Islet precursor cell (in vitro differentiated cells): ENCODE measurements at regions not wholly inside any gene's neighbourhood (a gene's known extent, or its start where the extent isn't known, plus 50 kb on each side); places are given as distances from the start of the nearest gene placed in this dataset.
"Not testable (repeated sequence)": the region's sequence is repeated elsewhere in the genome, so short reads cannot be mapped to it uniquely, and the experiment has no call there.

Experiments used
- DNase-seq: peaks from one replicate; pipeline ENCODE4 v3.0.0-alpha.2; 2018

DNA sequence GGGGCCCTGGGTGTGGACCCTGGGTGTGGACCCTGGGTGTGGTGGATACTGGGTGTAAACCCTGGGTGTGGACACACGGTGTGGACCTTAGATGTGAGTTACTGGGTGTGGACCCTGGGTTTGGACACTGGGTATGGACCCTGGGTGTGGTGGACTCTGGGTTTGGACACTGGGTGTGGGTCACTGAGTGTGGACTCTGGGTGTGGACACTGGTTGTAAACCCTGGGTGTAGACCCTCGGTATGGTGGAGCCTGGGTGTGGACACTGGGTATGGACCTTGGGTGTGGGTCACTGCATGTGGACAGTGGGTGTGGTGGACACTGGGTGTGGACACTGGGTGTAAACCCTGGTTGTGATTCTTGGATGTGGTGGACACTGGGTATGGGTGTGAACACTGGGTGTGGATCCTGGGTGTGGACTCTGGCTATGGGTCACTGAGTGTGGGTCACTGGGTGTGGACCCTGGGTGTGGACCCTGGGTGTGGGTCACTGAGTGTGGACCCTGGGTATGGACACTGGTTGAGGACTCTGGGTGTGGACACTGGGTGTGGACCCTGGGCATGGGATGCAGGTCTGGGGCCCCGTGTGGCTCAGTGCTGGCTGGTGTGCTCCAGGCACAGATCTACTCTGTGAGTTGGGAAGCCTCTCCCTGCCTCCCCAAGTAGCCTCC, 356.2 kb downstream of the GLRX3 start:
- peak; percentile 48 for DNase-seq

DNA sequence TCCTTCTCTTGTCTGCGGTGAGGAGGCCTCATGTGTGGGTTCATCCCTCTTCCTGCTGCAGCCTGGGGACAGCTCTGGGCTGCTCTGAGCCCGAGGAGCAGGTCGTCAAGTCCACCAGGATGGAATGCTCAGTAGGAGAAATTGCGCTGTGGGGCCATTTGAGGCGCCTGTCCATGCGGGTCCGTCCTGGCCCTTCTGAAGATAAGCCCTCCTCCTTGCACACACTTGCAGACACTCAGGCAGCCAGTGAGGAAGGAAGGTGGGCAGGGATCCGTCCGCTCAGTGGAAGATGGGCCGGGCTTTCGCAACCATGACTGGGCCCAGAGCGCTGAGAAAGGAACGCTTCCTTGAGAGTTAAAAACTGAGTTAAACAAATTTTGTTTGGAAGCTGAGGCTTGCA, 356.8 kb downstream of the GLRX3 start:
- no peak for DNase-seq

DNA sequence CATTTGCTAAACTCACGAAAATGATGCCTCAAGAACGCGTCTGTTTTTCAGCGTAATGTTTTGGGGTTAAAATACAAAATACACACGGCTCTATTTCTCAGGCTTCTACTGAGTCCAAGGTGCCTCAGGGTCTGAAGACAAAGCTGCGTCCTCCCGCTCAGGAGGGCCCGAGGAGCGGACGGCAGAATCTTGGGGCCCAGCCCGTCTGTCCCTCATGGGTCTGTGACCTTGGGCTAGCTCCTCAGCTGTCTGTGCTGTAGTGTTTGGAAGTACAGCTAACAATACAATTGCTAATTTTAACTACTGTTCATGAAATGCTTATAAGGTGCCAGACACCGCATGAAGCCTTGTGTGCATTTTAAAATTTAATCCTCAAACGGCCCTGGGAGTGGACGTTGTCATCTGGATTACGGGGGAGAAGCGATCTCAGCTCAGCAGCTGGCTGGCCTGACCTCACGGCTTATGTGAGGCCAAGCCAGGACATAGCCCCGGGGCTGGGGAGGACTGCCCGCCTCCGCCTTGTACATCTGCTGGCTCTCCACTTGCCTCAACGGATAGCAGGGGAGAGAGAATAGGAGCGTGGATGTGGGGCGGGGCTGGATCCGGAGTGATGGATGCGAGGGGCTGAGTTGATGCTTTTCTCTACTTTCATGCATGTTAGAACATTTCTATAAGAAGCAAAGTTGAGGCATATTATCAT, 357.4 kb downstream of the GLRX3 start:
- peak; percentile 64 for DNase-seq

DNA sequence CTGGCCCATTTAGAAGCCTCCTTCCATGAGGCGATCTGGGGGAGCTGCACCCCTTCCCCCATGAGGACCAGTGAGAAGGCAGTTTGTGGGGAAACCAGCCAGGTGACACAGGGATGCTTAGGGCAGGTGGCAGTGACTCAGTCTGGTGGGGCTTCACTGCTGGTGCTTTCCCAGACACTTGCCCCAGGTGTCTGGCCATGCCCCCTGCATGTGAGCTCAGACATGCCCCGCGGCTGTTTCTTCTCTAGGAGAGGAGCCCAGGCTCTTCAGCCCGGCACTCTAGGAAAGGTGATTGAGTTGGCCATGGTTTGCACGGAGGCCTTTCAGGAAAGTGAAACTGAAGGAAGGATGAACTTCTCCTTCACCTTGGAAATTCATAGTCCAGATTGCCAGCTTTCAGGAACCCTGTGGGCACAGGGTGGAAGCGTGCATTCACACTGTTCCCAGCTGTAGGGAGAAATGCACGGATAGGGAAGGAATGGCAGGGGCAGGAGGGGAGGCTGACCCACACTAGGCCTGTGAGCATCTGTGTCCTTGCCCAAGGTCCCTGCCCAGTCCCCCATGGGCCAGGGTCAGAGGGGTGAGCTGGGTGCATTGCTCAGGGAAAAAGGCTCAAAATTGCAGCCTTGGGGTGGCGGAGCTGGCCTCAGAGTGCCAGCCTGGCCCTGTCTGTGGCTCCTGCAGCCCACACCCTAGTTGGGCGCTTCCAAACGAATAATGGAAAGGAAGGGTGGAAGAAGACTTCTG, 359.1 kb downstream of the GLRX3 start:
- DNase-seq: no peak

DNA sequence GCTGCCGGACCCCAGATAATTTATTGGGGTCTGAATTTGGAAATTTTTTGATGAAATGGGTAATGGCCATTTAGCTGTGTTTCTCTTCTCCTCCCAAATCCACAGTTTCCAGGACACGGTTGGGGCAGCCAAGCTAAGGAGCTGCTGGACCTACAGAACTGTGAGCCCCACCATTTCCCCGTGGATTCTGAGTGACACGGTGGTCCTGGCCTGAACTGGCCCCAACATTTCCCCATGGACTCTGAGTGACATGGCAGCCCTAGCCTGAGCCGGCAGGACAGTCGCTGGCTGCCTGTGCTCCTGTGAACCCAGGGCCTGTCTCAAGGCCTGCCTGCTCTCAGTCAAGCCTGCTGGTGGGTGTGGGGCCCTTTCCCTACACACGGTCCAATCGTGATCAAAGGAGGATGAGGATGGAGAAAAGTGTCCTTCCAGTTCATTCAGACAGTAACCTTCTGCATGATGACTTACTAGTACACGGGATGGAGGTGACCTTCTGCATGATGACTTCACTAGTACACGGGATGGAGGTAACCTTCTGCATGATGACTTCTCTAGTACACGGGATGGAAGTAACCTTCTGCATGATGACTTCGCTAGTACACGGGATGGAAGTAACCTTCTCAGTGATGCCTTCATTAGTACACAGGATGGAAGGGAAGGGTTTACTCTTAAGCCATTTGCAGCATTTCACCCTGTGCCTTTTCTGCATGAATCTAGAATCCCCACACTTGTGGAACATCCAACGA, 359.9 kb downstream of the GLRX3 start:
- DNase-seq: peak; percentile 44

DNA sequence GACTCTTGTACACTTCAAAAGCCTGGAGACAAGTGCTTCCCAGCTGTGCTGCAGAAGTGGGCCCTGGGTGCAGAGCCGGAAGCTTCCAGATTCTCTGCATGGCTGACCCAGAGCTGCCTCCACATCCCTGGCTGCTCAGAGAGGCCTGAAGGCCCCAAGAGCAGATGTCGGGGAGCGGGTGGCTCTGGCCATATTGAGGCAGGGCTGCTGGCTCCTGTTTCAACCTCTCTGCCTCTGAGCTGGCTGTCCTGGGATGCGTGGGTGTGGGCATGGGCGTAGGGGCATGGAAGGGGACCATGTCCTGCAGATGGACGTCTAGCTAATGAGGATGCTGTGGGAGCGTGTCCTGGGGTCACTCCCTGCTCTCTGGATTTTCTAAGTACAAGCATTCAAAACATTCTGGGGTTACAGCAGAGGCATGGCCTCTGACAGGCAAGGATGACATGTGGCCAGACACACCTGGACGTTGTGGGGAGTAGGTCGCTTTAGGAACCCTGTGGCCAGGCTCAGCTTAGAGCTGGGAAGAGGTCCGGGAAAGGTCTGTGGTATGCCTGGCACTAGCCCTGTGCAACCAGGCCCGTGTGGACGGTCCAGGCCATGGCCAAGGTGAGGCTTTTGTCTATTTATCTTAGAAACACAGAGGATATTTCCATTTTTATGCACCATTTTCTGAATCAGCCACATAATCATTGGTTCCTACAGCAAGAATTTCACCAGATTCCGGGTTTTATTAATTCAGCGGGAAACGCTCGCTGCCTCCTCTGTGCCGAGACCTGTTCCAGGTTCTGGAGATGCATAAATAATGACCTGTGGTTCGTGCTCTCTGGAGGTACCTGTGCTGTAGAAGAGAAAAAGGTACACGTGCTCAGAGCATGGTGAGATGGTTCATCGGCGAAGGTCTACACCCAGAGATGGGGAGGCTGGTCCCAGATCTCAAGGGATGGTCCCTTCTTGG, 361.1 kb downstream of the GLRX3 start:
- peak; percentile 40 for DNase-seq

DNA sequence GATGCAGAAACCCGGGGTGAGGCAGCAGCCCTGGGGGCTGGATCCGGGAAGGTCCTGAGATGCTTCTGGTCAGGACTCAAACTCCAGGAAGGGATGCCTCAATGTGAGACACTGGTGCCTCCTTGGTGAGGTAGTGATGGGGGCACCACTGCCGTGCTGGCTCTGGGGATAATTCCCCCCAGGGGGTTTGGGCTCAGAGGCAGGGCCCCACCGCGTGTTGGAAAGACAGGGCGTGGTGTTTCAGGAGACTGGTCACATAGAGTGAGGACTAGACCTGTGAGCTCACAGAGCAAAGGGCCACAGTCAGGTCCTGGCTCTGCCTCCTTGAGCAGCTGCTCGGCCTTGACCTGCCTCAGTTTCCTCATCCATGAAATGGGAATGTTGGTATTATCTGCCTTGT, 361.9 kb downstream of the GLRX3 start:
- peak; percentile 36 for DNase-seq

DNA sequence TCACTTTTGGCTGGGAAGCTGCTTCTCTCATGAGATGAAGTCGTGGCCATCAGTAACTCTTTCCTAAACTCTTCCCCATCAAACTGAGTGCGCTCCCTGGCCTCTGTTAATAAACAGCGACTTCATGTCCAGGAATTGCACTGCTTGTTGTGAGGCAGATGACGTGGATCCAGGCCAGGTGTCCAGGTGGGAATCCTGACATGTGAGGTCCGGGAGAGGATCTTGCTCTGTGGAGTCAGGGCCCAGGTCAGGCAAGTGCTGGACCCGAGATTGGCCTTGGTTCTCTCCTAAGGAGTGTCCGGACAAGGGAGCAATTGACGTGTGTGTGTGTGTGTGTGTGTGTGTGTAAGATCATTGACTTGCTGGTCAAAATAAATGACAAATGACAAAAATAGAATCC, 362.7 kb downstream of the GLRX3 start:
- peak; percentile 10 for DNase-seq

DNA sequence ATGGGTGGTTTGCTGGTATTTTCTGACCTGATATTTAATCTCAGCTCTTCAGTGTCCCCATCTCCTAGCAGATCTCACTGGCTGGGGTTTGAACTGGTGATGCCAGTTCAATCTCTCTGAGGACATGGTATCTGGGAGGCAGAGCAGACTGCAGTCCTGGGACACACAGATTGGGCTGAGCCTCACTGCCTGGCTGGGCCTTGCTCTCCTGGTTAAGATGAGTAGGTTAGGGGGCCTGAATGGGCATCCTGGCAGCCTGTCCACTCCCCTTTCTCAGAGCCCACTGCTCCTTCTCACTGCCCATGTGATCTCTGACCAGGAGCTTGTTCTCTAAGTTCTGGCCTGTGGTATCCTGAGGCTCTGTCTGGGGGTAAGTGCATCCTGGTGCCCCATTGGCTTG, 363.4 kb downstream of the GLRX3 start:
- peak; percentile 28 for DNase-seq

DNA sequence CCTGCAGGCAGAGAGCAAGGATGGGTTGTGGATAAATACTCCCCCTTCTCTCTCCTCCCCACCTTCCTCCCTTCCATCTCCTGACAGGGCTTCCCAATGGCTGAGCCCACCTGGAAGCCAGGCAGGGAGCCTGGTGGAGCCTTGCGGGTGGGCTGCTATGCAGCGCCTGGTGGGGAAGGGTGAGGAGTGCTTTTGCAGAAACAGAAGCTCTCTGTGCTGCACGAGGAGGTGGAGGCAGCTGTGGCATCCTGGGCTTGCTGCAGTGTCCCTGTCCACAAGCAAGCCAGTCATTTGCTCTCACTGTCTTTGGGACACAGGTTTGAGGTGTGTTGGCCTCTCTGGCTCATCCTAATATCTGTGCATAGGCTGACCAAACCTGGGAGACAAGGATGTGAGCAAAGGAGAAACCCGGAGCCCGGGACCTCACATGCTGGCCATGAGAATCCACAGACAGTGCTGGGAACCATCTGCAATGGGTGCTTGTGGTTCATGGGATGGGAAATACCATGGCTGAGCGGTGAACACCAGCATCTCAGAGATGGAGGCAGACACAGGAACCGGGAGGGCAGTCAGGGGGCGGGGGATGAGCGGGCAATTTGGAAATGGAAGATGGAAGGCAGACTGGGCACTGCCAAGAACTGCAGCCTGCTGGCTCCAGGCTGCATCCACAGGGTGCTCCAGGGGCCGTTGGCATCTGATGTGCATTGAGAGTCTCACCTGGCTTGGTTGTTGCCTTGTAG, 364.2 kb downstream of the GLRX3 start:
- peak; percentile 19 for DNase-seq

DNA sequence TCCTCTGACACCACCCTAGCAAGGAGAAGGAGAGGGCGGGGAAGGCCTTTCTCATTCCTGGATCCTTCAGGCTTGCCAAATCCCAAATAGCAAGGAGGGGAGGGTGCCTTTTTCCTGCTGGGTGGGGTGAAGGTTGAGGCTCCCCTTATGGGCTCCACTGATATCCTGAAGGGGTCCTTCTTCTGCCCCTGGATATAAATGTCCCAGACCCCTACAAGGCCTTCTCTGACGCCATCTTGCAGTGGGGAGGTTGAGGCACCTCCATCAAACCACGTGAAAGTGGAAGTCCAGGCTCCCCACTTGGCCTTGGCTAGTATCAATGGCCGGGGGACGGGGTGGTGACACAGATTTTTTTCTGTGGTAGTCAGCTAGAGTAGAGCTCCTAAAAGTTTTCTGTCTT, 371.3 kb downstream of the GLRX3 start:
- DNase-seq: no peak

DNA sequence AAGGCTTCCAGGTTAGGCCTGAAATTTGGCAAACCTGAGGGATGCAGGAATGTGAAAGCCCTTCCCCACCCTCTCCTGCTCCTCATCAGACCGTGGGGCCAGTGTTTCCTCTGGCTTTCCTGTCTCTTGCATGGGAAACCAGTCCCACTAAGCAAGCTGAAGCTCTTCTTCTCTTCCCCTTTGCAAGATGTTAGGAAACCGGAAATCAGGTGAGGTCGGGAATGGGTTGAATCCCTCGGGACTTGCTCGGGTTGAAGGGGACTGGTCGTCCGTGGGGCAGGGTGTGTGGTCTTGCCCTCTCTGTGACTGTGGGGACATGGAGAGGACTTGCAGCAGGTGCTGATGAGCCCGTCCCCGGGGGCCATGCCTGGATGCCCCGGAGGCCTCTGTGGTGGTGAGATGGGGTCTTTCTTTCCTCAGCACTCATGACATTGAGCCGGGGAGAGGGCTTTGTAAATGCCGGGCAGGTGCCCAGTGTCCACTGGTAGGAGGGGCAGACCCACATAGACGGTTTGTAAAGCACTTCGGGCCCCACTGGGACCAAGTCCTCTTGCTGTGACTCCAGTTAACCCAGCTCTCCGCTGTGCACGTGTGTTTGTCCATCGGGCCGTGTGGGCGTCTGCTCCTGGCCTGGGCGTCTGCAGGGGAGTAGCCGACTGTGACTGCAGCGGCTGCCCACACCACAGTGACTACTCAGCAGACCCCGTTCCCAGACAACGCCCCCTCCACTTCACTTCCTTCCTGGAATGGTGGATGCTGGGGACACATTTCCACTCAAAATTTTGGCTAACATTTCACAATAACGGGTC, 373.9 kb downstream of the GLRX3 start:
- DNase-seq: no peak

DNA sequence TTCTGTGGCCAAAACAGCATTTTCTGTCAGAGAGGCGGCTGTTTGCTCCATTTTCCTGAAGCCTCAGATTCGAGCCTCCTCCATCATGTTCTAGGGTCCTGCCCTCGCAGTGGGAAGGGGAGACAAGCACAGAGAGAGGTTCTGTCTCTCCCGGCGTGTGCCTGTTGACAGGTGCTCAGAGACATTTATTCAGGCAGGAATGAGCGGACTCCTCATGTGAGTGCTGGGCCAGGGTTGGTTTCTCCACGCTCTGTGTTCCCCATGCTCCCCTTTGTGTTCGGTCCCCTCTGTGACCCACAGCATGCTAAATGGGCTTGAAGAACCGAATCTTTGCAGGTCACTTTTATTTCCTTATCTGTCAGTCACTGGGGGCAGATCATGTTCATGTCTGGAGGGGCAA, 374.6 kb downstream of the GLRX3 start:
- DNase-seq: no peak

DNA sequence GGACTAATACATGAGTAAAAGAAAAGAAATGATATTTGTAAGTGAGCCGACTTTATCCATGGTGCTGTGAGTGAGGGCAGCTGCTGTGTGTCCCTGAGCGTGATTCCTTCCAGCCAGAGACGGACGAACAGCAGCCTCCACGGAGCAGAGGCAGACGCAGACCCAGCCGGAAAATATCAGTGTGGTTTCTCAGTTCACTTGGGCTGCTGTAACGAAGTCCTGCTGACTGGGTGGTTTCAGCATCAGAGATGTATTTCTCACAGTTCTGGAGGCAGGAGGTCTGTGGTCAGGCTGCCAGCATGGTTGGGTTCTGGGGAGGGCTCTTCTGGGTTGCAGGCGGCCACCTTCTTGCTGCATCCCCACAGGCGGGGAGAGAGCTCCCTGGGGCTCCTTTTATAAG, 375.6 kb downstream of the GLRX3 start:
- DNase-seq: no peak

DNA sequence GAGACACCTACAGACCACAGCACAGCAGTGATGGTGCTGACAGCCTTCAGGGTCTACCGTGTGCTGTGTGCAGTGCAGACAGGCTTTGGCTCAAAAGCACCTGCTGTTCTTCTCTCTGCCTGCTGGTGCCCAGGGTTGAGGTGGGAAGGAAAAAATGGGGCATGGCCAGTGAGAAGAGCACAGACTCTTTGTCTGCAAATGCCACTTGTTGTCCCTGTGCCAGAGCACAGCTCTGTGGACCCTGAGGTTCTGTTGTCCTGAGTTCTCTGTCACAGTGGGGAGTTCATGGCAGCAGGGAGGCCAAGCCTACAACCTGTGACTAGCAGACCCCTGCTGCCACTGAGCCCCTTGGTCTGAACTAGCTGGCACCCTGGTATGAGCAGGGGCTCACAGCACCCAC, 376.7 kb downstream of the GLRX3 start:
- DNase-seq: no peak

DNA sequence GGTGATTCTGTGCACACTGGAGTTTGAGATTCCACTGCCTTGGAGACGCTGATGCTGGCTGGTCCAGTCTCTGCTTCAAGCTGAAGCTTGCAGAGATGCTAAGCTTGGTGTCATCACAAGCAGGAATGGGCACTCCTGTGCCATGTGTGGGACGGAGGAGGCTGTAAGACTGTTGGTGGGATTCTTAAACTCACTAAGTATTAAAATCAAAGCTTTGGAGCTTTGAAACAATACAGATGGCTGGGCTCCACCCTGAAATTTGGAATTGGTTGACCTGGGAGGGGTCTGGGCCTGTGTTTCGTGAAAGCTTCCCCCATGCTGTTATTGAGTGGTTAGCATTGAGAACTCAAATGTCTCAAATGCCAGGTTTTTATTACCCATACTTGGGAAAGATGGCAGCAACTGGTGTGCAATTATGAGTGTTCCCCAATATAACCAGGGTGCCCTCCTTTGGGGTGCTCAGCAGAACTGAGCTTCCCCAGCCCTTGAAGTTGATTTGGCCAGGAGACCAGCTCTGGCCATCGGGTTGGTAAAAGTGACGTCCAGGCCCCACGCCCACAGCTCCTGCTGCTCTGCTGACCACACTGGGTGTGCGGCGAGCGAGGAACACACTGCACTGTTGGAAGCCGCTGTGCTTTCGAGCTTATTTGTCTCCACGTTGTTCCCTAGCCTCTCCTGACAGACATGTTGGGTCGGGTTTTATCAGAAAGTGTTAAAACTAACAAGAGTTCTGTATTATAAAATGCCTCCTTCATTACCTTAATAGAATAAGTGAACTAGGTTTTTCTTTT, 377.7 kb downstream of the GLRX3 start:
- no peak for DNase-seq

DNA sequence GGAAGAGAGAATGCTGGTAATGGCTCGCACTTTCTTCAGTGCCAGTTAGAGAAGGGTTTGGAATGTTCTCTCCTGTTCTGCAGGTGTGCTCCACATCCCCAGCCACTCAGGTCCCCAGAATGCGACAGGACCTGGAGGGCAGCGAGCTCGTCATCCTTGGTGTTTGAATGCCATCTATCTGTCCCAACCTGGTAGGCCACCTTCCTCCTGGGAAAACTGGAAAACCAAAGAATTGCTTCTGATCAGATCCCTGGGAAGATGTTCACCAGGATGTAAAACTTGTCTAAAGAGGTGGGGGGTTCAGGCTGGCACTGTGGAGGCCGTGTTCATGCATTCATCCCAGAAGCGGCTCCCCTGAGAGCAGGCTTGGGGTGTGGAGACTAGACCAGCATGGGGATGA, 379.5 kb downstream of the GLRX3 start:
- DNase-seq: no peak

DNA sequence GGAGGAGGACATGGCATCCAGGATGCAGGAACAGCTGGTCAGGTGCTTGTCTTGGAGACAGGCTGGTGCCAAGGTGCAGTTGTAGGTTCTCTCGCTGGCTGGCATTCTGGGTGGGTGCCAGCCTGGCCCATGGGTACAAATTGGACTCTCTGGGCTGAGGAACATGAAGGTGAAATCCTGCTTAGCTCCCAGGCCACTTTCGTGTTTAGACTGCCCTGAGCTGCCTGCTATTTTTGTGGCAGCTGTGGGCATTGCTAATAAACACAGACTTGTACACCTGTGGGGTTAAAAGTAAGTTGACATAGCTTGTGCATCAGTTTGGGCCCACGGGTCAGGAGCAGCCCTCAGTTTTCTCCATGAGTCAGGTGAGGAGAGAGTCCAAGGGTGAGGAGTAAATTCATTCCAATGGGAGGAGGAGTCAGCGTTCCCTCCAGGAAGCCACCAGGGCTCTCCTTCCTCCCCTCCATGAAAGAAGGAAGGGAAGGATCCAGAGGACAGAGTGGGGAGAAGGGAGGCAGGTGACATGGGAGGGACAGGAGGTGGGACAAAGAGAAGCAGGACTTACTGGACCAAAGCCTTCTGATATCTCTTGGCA, 380.0 kb downstream of the GLRX3 start:
- no peak for DNase-seq

DNA sequence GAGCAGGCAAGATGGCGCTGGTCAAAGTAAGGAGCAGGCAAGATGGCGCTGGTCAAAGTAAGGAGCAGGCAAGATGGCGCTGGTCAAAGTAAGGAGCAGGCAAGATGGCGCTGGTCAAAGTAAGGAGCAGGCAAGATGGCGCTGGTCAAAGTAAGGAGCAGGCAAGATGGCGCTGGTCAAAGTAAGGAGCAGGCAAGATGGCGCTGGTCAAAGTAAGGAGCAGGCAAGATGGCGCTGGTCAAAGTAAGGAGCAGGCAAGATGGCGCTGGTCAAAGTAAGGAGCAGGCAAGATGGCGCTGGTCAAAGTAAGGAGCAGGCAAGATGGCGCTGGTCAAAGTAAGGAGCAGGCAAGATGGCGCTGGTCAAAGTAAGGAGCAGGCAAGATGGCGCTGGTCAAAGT, 382.7 kb downstream of the GLRX3 start:
- DNase-seq: not testable (repeated sequence)
